IPS-18a (cell line): ENCODE measurements at regions not wholly inside any gene's neighbourhood (a gene's known extent, or its start where the extent isn't known, plus 50 kb on each side); places are given as distances from the start of the nearest gene placed in this dataset.

ENCODE experiments used
- H3K27ac ChIP-seq: one replicate; pipeline ENCODE4 v1.5.1; 2013; ENCODE audit warnings: low read length
- H3K27me3 ChIP-seq: one replicate; pipeline ENCODE4 v1.6.1; 2013; ENCODE audit warnings: mild to moderate bottlenecking, low read length; ENCODE audit not compliant: control insufficient read depth, insufficient read depth
- H3K36me3 ChIP-seq: one replicate; pipeline ENCODE4 v1.6.1; 2013; ENCODE audit warnings: low read depth, low read length; ENCODE audit not compliant: control insufficient read depth
- H3K4me1 ChIP-seq: one replicate; pipeline ENCODE4 v1.6.1; 2013; ENCODE audit warnings: low read depth, low read length; ENCODE audit not compliant: control insufficient read depth
- H3K4me3 ChIP-seq: one replicate; pipeline ENCODE4 v1.5.1; 2013; ENCODE audit warnings: low read length
- H3K9ac ChIP-seq: one replicate; pipeline ENCODE4 v1.6.1; 2013; ENCODE audit warnings: mild to moderate bottlenecking, low read length, moderate library complexity
- H3K9me3 ChIP-seq: one replicate; pipeline ENCODE4 v1.6.1; 2013; ENCODE audit warnings: low read depth, low read length; ENCODE audit not compliant: control insufficient read depth

DNA sequence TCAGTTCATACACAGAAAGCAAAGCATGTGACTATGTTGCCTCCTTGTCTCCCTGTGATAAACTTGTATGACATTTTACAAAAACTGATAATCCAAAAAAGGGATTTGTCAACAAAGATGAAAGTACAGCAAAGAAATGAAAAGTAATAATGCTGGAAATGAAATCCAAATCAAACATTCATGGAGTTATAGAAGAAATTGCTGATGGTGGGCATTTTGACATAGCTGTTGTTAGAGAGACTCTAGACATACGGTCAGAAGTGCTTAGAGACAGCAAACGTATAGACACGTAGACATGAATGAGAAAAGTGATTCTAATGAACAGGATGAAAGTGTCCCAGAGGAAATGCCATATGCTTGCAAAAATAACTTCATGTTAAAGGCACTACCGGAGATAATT is 186.9 kb upstream of the RGMB start:
- no peaks in the 10 kb centered on the region for H3K36me3 ChIP-seq
- H3K9ac ChIP-seq, result no peak overlapping the region
- no peaks in the 10 kb centered on the region for H3K27me3 ChIP-seq
- H3K9me3 ChIP-seq, result no peaks in the 10 kb centered on the region
- no peak overlapping the region for H3K27ac ChIP-seq
- no peak overlapping the region for H3K4me3 ChIP-seq
- H3K4me1 ChIP-seq, result no peaks in the 10 kb centered on the region

DNA sequence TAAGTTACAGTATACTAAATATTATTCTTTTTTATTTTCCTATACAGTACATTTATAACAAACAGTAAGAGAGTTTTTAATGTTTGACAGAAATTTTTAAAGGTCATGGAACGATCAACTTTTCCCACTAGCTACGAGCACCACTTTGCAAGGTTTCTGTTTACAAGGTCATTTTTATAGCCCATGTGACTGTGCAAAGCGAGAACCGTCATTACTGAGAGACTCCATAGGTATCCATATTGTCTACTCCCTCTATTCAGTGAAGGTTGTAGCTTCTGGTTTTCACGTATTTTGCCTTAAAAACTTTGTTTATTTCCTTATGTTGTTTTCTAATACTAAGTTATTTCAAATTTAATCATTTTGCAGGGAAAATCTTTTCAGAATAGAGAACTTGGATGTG is 186.3 kb upstream of the RGMB start:
- no peak overlapping the region for H3K4me3 ChIP-seq
- no peaks in the 10 kb centered on the region for H3K27me3 ChIP-seq
- H3K4me1 ChIP-seq, result no peaks in the 10 kb centered on the region
- no peaks in the 10 kb centered on the region for H3K9me3 ChIP-seq
- no peak overlapping the region for H3K27ac ChIP-seq
- H3K36me3 ChIP-seq, result no peaks in the 10 kb centered on the region
- H3K9ac ChIP-seq, result no peak overlapping the region

DNA sequence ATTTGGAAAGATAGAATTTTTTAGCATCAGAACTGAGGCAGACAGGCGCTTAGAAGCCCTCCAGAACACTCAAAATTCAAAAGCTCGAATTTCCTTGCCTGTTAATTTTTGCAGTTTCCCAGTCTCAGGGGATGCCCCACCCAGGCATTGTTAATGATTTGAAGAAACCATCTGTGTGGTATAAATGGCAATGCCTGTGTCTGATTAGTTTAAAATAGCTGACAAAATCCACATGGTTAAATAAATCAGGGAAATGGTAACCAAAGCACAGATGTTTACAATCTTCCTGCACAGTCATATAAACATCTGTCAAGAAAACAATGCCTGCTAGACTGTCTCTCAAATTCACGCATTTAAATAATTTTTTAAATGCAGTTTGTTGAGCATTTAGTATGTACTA is 185.2 kb upstream of the RGMB start:
- H3K27me3 ChIP-seq, result no peaks in the 10 kb centered on the region
- no peaks in the 10 kb centered on the region for H3K4me1 ChIP-seq
- no peak overlapping the region for H3K4me3 ChIP-seq
- no peak overlapping the region for H3K9ac ChIP-seq
- H3K27ac ChIP-seq, result no peak overlapping the region
- H3K9me3 ChIP-seq, result no peaks in the 10 kb centered on the region
- no peaks in the 10 kb centered on the region for H3K36me3 ChIP-seq

DNA sequence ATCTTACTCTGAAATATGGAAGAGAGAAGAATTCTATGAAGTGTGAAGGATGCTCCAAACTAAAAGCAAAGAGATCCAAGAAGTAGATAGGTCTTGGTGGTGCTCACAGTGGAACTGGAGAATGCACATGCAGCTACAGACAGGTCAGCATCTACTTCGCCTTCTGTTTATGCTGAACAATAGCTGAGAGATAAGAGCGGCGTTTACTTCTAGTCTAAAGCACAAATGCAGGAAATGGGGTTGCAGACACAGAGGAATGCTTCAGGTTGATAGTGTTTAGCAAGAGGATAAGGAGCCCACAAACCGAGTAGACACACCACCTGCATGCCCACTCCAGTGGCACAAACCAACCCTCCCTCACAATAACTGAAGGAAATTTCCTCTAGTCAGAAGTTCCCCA is 180.0 kb upstream of the RGMB start:
- Histone ChIP-seq H3K36me3 (no peaks in the 10 kb centered on the region), H3K9ac (no peak overlapping the region), H3K27me3 (no peaks in the 10 kb centered on the region), H3K27ac (no peak overlapping the region), H3K4me1 (no peaks in the 10 kb centered on the region), H3K4me3 (no peak overlapping the region), H3K9me3 (no peaks in the 10 kb centered on the region)

DNA sequence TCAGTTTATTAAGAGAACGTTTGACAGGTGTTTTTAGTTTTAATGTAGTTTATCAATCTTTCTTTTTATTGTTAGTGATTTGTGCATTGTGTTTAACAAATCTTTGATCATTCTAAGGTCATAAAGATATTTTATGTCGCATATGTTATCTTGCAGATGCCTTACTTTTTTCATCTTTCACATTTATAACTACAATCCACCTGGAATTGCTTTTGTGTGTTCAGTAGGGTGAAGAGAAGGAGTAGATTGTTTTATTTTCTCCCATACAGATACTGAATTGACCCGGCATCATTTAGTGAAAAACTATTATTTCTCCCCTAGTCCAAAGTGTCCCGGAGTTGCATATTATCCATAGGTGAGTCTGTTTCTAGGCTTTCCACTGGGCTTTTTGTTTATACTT is 179.4 kb upstream of the RGMB start:
- H3K4me3 ChIP-seq, result no peak overlapping the region
- no peaks in the 10 kb centered on the region for H3K36me3 ChIP-seq
- no peaks in the 10 kb centered on the region for H3K9me3 ChIP-seq
- H3K4me1 ChIP-seq, result no peaks in the 10 kb centered on the region
- no peak overlapping the region for H3K27ac ChIP-seq
- H3K9ac ChIP-seq, result no peak overlapping the region
- no peaks in the 10 kb centered on the region for H3K27me3 ChIP-seq

DNA sequence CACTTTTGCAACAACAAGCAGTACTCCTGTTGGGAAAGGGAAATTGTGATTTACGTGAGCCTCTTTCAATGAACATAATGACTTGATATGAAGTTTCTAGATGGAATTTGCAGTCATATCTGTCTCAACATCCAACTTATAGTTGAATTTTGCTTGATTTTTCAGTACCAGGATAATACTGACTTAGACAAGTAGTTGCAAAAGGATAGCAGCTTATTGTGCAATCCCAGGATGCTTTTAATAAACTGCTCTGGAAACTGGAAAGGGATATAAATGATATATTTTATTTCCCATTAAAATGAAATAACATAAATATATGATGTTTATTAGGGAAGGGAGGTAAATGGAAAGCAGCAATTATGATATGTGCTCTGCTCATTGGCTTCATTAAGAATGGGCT is 174.4 kb upstream of the RGMB start:
- no peaks in the 10 kb centered on the region for H3K9me3 ChIP-seq
- no peaks in the 10 kb centered on the region for H3K27me3 ChIP-seq
- no peaks in the 10 kb centered on the region for H3K4me1 ChIP-seq
- no peak overlapping the region for H3K27ac ChIP-seq
- H3K4me3 ChIP-seq, result no peak overlapping the region
- no peaks in the 10 kb centered on the region for H3K36me3 ChIP-seq
- H3K9ac ChIP-seq, result no peak overlapping the region

DNA sequence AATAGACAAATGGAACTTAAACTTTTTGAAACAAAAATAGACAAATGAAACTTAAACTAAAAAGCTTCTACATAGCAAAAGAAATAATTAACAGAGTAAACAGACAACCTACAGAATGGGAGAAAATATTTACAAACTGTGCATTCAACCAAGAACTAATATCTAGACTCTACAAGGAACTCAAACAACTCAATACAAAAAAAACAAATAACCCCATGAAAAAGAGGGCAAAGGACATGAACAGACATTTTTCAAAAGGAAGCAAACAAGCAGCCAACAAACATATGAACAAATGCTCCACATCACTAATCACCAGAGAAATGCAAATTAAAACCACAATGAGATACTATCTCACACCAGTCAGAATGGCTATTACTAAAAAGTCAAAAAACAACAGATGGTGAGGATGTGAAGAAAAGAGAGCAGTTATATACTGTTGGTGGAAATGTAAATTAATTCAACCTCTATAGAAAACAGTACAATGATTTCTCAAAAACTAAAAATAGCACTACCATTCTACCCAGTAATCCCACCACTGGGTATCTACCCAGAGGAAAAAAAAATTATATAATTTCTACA is 170.8 kb upstream of the RGMB start:
- Histone ChIP-seq H3K9ac (no peak overlapping the region), H3K36me3 (no peaks in the 10 kb centered on the region), H3K27ac (no peak overlapping the region), H3K27me3 (no peaks in the 10 kb centered on the region), H3K4me1 (no peaks in the 10 kb centered on the region), H3K4me3 (no peak overlapping the region), H3K9me3 (no peaks in the 10 kb centered on the region)

DNA sequence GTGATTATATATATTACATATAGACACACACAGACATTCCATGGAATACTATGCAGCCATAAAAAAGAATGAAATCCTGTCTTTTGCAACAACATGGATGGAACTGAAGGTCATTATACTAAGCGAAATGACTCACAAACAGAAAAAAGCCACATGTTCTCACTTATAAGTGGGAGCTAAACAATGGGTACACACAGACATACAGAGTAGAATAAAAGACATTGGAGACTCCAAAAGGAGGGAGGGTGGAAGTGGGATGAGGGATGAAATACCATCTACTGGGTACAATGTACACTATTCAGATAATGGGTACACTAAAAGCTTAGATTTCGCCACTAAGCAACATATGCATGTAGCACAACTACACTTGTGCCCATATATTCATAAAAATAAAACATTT is 170.0 kb upstream of the RGMB start:
- Histone ChIP-seq H3K9ac (no peak overlapping the region), H3K27ac (no peak overlapping the region), H3K4me1 (no peaks in the 10 kb centered on the region), H3K36me3 (no peaks in the 10 kb centered on the region), H3K9me3 (no peaks in the 10 kb centered on the region), H3K4me3 (no peak overlapping the region), H3K27me3 (no peaks in the 10 kb centered on the region)

DNA sequence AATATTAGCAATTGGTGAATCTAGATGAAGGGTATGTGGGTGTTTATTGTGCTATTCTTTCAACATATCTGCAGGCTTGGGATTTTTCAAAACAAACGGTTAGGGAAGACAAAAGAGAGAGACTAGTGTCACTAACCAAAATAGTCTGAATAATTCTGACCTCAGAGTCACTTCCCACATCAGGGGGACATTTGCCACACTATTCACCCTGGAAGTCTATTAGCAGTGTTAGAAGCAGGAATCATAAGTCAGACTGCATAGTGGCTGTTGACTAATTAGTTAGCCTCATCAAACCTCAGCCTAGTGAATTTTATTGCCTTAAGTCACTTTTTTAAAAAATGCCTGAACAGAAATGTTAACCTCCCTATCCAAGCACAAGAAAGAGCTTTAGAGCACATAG is 169.2 kb upstream of the RGMB start:
- Histone ChIP-seq H3K27ac (no peak overlapping the region), H3K4me3 (no peak overlapping the region), H3K9ac (no peak overlapping the region), H3K9me3 (no peaks in the 10 kb centered on the region), H3K4me1 (no peaks in the 10 kb centered on the region), H3K27me3 (no peaks in the 10 kb centered on the region), H3K36me3 (no peaks in the 10 kb centered on the region)

DNA sequence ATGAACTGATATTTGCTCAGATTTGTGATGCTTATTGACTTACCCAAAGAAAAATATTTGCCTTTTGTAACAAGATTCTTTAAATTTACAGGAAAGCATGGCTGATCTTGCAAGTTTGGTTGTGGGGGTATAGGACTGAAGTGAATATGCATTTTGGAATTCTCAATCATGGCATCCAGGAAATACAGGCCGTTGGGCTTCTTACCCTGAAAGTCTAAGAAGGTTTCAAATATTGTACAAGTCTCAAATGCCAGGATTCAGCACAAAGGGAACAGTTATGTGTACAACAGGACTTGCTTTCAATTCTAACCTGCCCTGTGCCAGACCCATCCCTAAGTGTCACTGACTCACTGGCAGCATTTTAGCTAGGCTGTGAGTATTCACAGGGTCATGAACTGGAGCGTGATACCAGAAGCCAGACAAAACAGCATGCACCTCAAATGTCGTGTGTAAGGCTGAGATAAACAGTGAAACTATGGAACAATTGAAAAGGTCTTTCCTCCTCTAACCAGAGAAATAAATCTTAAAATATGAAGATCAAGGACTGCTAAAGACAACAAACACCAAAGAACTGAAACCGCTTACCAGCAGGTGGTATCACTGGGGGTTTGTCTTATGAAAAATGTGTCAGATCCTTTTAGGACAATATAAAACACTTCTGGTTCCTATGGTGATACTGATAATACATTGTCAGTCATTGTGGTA is 168.6 kb upstream of the RGMB start:
- H3K4me1 ChIP-seq, result no peaks in the 10 kb centered on the region
- no peak overlapping the region for H3K4me3 ChIP-seq
- H3K27ac ChIP-seq, result no peak overlapping the region
- no peak overlapping the region for H3K9ac ChIP-seq
- H3K27me3 ChIP-seq, result no peaks in the 10 kb centered on the region
- no peaks in the 10 kb centered on the region for H3K9me3 ChIP-seq
- no peaks in the 10 kb centered on the region for H3K36me3 ChIP-seq

DNA sequence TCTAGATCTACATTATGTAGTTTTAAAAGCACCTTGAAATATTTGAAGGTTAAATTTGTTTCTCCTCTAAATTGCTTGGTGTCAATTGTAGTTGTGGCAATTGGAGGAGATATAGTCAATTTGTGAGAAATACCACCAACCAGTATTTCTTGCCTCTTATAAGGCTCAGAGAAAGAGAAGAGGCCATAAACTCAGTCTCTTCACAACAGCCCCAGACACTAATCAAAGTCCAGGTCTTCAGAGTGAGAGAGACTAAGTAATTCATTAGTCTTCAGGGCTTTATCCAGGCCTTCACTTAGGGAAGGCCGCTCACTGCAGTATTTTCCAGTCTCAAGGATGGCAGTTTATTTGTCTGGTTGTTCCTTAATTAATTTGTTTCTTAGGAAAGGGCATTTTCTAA is 168.0 kb upstream of the RGMB start:
- no peaks in the 10 kb centered on the region for H3K36me3 ChIP-seq
- H3K4me3 ChIP-seq, result no peak overlapping the region
- H3K9ac ChIP-seq, result no peak overlapping the region
- H3K4me1 ChIP-seq, result no peaks in the 10 kb centered on the region
- no peaks in the 10 kb centered on the region for H3K9me3 ChIP-seq
- H3K27me3 ChIP-seq, result no peaks in the 10 kb centered on the region
- H3K27ac ChIP-seq, result no peak overlapping the region

DNA sequence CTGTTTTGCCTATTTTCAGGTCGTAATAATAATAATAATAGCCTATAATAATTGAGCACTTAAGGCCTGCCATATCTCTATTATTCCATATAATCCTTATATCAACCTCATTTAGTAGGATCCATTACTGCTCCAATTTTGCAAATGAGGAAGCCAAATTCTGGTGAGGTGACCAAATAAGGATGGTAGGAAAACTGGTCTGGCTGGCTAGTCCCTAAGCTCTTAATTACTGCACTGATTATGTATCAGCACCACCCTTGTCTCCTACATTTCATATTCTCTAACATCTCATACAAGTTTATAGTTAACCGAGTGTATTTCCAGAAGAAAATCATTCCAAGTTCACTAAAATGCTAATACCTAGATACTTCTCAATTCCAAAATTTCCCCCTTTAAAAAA is 166.5 kb upstream of the RGMB start:
- Histone ChIP-seq H3K4me3 (no peak overlapping the region), H3K27ac (no peak overlapping the region), H3K27me3 (no peaks in the 10 kb centered on the region), H3K9me3 (no peaks in the 10 kb centered on the region), H3K36me3 (no peaks in the 10 kb centered on the region), H3K4me1 (no peaks in the 10 kb centered on the region), H3K9ac (no peak overlapping the region)
